ENCODE measurements at regions not wholly inside any gene's neighbourhood (a gene's known extent, or its start where the extent isn't known, plus 50 kb on each side); places are given as distances from the start of the nearest gene placed in this dataset.

DNA sequence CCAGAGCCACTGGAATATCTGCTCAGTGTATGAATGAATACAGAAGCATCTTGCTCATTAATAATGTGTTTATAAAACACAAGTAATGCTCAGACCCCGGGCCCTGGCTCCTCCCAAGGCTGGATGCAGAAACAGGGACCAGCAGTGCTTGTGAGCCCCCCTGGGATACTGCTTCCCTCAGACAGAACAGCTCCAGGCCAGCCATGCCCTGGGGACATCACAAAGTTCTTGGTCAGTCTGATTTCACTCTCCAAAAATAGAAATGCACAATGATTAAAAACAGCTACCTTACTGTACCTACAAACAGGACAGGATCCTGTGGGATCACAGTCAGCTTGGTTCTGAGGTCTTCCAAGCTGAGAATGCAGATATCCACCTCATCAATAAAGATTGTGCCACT is 68.2 kb downstream of the ABCC12 start:
- TF ChIP-seq, protein P1, sequence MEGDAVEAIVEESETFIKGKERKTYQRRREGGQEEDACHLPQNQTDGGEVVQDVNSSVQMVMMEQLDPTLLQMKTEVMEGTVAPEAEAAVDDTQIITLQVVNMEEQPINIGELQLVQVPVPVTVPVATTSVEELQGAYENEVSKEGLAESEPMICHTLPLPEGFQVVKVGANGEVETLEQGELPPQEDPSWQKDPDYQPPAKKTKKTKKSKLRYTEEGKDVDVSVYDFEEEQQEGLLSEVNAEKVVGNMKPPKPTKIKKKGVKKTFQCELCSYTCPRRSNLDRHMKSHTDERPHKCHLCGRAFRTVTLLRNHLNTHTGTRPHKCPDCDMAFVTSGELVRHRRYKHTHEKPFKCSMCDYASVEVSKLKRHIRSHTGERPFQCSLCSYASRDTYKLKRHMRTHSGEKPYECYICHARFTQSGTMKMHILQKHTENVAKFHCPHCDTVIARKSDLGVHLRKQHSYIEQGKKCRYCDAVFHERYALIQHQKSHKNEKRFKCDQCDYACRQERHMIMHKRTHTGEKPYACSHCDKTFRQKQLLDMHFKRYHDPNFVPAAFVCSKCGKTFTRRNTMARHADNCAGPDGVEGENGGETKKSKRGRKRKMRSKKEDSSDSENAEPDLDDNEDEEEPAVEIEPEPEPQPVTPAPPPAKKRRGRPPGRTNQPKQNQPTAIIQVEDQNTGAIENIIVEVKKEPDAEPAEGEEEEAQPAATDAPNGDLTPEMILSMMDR (IDR thresholded peaks at IDR 0.05) = no peak
- no peak for TF ChIP-seq ZFX (IDR thresholded peaks at IDR 0.05; ENCODE audit: borderline replicate concordance)

All from 22Rv1 (cell line).